ENCODE measurements at regions not wholly inside any gene's neighbourhood (a gene's known extent, or its start where the extent isn't known, plus 50 kb on each side); places are given as distances from the start of the nearest gene placed in this dataset.
"Not testable (repeated sequence)": the region's sequence is repeated elsewhere in the genome, so short reads cannot be mapped to it uniquely, and the experiment has no call there.

GRCh38 chr1:213623862-213624261 lies 363.9 kb upstream of the PROX1 start:
- Mint-ChIP-seq H3K9me3 (peaks cover 1 to 16% (median 6%) of the 10 kb centered on the region in 7 donors), H3K36me3 (no peaks in the 10 kb centered on the region), H3K4me1 (no peaks in the 10 kb centered on the region), H3K27ac (no peak overlapping the region), H3K27me3 (ENCODE audit: low read depth in 3 of 3) (peaks cover 0 to 1% (median 0%) of the 10 kb centered on the region in 3 donors), H3K4me3 (no peak overlapping the region)
- Histone ChIP-seq H3K79me2 (ENCODE audit: insufficient read depth, low read length) (no peaks in the 10 kb centered on the region), H3K36me3 (replicated peaks in 1 of 2; ENCODE audit: control insufficient read depth in 1 of 2, insufficient read depth in 2 of 2, low read length in 2 of 2) (no peaks in the 10 kb centered on the region), H3K9me3 (replicated peaks in 1 of 2; ENCODE audit: control insufficient read depth in 1 of 2, insufficient read depth in 1 of 2, low read length in 2 of 2) (no peaks in the 10 kb centered on the region), H2AFZ (ENCODE audit: insufficient read depth, low read depth, low read length, poor library complexity, severe bottlenecking) (no peak overlapping the region), H4K20me1 (ENCODE audit: insufficient read depth, low read length) (no peaks in the 10 kb centered on the region), H3K9ac (ENCODE audit: insufficient read depth, low read length, poor library complexity, severe bottlenecking) (no peak overlapping the region), H3K27ac (ENCODE audit: low read depth in 1 of 2, low read length in 2 of 2) (no peak overlapping the region), H3K4me3 (replicated peaks in 1 of 3; ENCODE audit: low read depth in 2 of 3, low read length in 3 of 3) (no peak overlapping the region), H3K27me3 (ENCODE audit: control insufficient read depth in 2 of 2, insufficient read depth in 2 of 2, low read length in 2 of 2) (no peaks in the 10 kb centered on the region), H3K4me1 (ENCODE audit: control insufficient read depth in 1 of 2, insufficient read depth in 2 of 2, low read length in 2 of 2) (no peaks in the 10 kb centered on the region), H3K4me2 (replicated peaks; ENCODE audit: extremely low read depth, low read length, poor library complexity, severe bottlenecking) (no peak overlapping the region)
- no peak for TF ChIP-seq CTCF (IDR thresholded peaks at IDR 0.05)
- intact Hi-C loops (cut with micrococcal nuclease), result no loop called here
- WGBS (ENCODE audit: insufficient coverage), result 33% methylated on average over 1 of the region's 4 CpGs
- DNase-seq, result no peak

- H3K27me3 ChIP-seq (ENCODE audit: control insufficient read depth in 2 of 2, insufficient read depth in 2 of 2, low read length in 2 of 2); H4K20me1 ChIP-seq (ENCODE audit: insufficient read depth, low read length); H3K4me1 Mint-ChIP-seq; H3K4me3 ChIP-seq (replicated peaks in 1 of 3; ENCODE audit: low read depth in 2 of 3, low read length in 3 of 3); H2AFZ ChIP-seq (ENCODE audit: insufficient read depth, low read depth, low read length, poor library complexity, severe bottlenecking); H3K36me3 ChIP-seq (replicated peaks in 1 of 2; ENCODE audit: control insufficient read depth in 1 of 2, insufficient read depth in 2 of 2, low read length in 2 of 2); H3K79me2 ChIP-seq (ENCODE audit: insufficient read depth, low read length); DNase-seq; H3K4me2 ChIP-seq (replicated peaks; ENCODE audit: extremely low read depth, low read length, poor library complexity, severe bottlenecking); H3K36me3 Mint-ChIP-seq; H3K9me3 Mint-ChIP-seq; H3K4me3 Mint-ChIP-seq; H3K9ac ChIP-seq (ENCODE audit: insufficient read depth, low read length, poor library complexity, severe bottlenecking); H3K4me1 ChIP-seq (ENCODE audit: control insufficient read depth in 1 of 2, insufficient read depth in 2 of 2, low read length in 2 of 2); H3K27ac Mint-ChIP-seq; H3K27me3 Mint-ChIP-seq (ENCODE audit: low read depth in 3 of 3); H3K27ac ChIP-seq (ENCODE audit: low read depth in 1 of 2, low read length in 2 of 2); intact Hi-C loops (cut with micrococcal nuclease); H3K9me3 ChIP-seq (replicated peaks in 1 of 2; ENCODE audit: control insufficient read depth in 1 of 2, insufficient read depth in 1 of 2, low read length in 2 of 2): not testable (repeated sequence)
Observed at GRCh38 chr1:213636778-213637177, 351.0 kb upstream of the PROX1 start.
